Keratinocyte (primary cell): ENCODE measurements at regions not wholly inside any gene's neighbourhood (a gene's known extent, or its start where the extent isn't known, plus 50 kb on each side); places are given as distances from the start of the nearest gene placed in this dataset.

ENCODE experiments used
- CTCF ChIP-seq, 3 experiments: IDR thresholded peaks in 1 of 3; conservative IDR thresholded peaks in 1 of 3; optimal IDR thresholded peaks in 1 of 3; 2 replicates in 2 of 3; 3 replicates in 1 of 3; pipeline versions ENCODE3 to v1.5.1; 2011; ENCODE audit warnings: low read length in 3 of 3, mild to moderate bottlenecking in 3 of 3, moderate library complexity in 2 of 3, control low read depth in 1 of 3, inconsistent platforms in 1 of 3; ENCODE audit not compliant: insufficient read depth in 2 of 3; ENCODE audit errors: extremely low read depth in 1 of 3
- EZH2 ChIP-seq: IDR thresholded peaks from one replicate; pipeline ENCODE4 v1.6.1; 2012; ENCODE audit warnings: inconsistent platforms, mild to moderate bottlenecking, low read length, moderate library complexity

GRCh38 chr19:30079200-30079599, 137.2 kb downstream of the URI1 start:
- TF ChIP-seq EZH2, result no peak
- TF ChIP-seq CTCF (optimal IDR thresholded peaks at IDR 0.05 in 1 of 3, IDR thresholded peaks at IDR 0.05 in 1 of 3, conservative IDR thresholded peaks at IDR 0.05 in 1 of 3; ENCODE audit: extremely low read depth in 1 of 3, insufficient read depth in 2 of 3, low read length in 3 of 3), result no peak
